NCI-H2107 treated with DMSO at 0.1 percent for 48 hours (cell line): ENCODE measurements at regions not wholly inside any gene's neighbourhood (a gene's known extent, or its start where the extent isn't known, plus 50 kb on each side); places are given as distances from the start of the nearest gene placed in this dataset.
"Not testable (repeated sequence)": the region's sequence is repeated elsewhere in the genome, so short reads cannot be mapped to it uniquely, and the experiment has no call there.

Experiments
- DNase-seq: peaks from one replicate; lab custom pipeline; 2025; ENCODE audit not compliant: unreplicated experiment; lab: John Stamatoyannopoulos, UW

GRCh38 chr6:135644394-135644793 is 146.9 kb upstream of the AHI1 start:
- DNase-seq: no peak

- DNase-seq: no peak
Measured at GRCh38 chr6:135647521-135647920, 150.0 kb upstream of the AHI1 start.

DNA sequence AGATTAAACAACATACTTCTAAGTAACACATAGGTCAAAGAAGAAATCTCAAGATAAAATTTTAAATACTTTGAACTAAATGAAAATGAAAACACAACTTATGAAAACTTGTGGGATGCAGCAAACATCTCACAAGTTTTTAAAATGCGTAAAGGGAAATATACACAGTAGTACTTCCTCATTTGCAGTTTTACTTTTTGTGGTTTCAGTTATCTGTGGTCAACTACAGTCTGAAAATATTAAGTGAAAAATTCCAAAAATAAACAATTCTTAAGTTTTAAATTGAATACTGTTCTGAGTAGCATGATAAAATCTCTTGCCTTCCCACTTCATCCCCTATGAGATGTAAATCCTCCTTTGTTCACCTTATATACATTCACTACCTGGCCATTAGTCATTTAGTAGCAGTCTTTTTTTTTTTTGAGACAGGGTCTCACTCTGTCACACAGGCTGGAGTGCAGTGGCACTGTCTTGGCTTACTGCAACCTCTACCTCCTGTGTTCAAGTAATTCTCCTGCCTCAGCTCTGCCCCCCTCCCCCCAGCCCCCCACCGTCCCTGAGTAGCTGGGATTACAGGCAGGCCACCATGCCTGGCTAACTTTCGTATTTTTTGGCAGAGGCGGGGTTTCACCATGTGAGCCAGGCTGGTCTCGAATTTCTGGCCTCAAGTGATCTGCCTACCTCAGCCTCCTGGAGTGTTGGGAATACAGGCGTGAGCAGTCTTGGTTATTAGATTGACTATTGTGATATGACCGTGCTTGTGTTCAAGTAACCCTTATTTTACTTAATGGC is 154.6 kb upstream of the AHI1 start:
- DNase-seq: no peak

DNA sequence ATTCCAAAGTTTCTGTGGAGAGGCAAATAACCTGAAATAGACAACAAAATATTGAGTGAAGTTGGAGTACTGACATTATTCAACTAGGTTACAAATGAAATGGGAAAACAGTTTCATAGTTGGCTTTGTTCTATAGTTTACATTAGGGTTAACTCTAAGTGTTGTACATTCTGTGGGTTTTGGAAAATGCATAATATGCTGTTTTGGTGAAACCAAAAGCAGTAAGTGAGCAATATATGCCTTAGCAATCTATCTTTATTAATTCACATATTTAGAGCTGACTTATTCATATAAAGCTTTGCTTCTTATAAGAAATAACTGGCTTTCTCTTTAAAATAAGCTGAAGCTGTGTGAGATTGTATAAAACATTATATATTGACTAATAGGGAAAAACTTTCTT is 157.5 kb upstream of the AHI1 start:
- DNase-seq: no peak

DNA sequence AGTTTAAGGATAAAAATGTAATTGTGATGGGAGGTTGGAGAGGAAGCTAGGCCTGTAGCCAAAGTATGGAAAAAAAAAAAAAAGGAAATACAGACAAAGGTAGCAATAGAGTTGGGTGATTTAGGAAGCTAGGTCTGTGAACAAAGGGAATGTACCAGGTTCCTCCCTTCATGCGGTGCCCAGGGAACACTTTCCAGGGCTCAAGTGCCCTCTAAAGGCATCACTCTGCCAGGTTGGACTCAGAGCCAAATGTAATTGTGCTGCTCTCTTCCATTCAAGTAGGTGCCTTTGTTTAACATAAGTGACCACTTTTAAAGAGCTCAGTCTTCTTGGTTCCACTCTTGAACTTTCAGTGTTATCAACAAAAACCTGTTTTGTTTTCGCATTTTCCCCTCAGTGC is 159.7 kb upstream of the AHI1 start:
- peak; percentile 91 for DNase-seq

DNA sequence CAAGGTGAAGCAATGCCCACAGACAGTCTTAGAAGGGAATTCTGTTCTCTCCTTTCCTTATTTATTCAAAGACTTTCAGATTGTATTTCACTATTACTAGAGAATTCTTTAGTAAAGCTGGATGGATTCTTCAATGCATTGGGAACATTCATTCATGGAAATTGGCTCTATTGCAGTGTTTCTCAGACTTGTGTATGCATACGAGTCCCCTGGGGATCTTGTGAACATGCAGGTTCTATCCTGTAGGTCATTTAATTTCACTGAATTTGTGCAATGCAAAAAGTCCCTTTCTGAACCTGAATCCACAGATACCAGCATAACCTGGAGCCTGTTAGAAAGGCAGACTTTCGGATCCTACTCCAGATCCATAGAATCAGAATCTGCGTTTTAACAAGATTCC is 160.9 kb upstream of the AHI1 start:
- no peak for DNase-seq

DNA sequence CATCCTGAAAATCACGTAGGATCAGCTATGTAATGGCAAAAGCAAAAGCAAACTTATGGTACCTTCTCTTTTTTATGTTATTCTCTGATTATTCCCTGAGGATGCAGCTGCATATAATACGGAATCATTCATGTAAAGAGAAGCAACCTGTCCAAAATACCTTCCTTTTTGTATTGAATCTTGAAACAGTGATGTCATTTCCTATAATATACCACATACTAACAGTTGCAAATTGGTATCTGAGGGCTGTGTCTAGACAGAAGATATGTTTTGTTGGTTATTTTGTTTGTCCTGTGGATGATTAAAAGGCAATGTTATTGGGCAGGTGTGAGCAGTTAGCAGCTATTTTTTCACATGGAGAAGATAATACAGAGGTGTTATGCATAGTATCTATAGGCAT is 161.4 kb upstream of the AHI1 start:
- no peak for DNase-seq

- no peak for DNase-seq
Measured at GRCh38 chr6:135664527-135664926, 167.0 kb upstream of the AHI1 start.

DNA sequence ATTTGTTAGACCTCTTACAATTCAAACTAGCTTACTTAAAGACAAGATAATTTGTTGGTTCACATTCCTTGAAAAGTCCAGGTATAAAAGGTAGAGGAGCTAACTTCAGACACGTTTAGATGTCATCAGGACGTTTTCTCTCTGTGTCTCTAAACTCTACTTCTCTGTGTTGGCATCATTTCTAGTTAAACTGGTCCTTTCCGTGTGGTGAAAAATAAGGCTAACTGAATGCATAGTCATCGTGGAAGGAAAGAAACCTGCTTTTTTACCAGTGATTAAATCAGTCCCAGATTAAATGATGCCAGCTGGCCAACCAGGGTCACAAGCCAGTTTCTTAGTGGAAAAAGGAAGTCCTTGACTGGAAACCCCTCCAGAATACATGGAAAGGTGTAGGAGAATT is 168.4 kb upstream of the AHI1 start:
- no peak for DNase-seq

GRCh38 chr6:135667691-135668455 is 170.3 kb upstream of the AHI1 start:
- peak; percentile 62 for DNase-seq

DNA sequence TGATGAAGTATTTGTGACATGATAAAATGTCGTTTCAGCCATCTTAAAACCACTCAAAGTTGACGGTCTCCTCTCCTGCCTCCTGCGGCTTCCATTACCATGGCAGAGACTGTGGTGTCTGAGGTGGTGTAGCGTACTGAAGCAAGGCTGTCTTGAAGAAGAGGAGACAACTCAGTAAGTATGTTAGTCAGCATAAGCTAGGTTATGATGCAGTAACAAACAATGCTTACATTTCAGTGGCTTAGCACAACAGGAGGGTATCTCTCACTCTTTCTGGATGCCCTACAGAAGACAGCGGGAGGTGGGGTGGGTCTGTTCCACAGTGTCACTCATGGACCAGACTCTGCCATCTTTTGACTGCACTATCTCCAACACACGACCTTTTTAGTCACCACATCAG is 174.7 kb upstream of the AHI1 start:
- DNase-seq: no peak

DNA sequence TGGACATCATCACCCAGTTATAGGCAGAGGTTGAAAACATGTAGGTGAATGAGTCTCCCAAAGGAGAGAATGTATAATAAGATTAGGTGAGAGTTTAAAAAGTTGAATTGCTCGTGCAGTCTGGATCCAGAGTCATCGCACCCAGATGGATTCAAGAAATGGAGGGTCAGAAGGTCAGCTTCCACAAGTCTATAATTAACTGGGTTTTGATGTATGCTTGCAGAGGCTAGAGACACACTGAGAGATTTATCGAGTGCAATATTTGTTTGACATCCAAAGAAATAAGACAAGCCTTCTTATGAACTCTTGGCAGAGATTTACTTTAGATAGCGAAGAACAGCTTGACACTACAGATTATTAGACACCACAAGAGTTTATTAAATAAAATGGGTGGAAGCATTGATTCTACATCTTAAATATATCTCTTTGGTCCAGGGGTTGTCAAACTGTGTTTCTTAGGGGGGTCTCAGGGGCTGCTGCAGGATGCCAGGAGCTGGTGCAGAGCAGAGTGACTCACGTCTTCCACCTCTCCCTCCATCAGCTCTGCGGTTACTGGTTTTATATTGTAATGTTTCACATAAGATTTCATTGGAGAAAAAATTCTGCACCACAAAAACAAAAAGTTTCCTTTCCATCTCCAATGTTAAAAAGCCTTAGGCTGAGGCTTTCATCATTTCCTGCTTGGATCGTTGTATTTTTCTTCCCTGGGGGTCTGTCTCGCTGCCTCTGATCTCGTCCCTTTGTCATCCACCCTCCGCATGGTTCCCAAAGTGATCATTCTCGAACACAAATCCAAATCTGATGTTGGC is 176.2 kb upstream of the AHI1 start:
- DNase-seq: no peak

- DNase-seq: no peak
Measured at GRCh38 chr6:135675026-135675425, 176.5 kb upstream of the PDE7B start.

DNA sequence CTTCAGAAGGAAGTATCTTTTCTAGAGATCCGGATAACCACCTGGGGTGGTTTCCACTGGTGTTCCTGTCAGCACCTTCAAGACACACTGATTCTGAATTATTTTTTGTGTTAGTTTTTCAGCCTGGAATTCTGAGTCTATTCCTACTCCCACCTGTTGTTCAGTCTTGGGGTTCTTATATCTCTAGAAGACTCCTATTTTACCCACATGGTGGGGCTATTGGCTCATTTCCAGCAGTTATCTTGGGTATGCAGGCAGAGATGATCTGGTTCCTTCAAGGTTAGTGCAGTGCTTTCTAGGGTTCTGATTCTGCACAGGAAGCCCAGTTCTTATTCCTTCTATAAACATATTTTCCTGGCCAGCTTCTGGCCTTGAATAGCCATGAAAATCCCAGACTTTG is 175.6 kb upstream of the PDE7B start:
- DNase-seq: peak; percentile 30

GRCh38 chr6:135680964-135681913 is 170.3 kb upstream of the PDE7B start:
- no peak for DNase-seq

DNA sequence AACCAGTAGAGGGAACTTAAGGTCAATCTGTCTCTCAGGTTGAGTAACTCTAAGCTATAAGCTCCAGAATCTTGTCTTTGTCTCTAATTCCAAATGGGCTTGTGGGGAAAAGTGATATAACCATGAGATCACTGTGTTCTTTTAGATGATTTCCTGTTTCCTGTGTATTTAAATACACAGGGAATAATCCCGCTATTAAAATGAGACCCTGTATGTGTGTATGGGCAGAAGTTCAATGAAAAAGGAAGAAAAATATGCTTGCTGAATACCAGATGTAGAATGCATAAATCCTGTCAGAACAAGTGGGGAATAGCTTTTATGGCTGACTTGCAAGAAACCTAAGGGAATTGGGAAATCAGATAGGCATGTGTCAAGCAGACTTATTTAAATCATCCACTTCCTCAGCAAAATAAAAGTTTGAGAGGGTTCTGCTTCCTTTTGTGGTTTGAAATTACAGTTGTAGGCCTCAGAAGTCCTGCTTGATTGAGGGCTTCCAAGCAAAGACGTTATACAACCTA is 164.7 kb upstream of the PDE7B start:
- no peak for DNase-seq

- not testable (repeated sequence) for DNase-seq
Measured at GRCh38 chr6:135688476-135688875, 163.0 kb upstream of the PDE7B start.

- no peak for DNase-seq
Measured at GRCh38 chr6:135692426-135692825, 159.1 kb upstream of the PDE7B start.

- no peak for DNase-seq
Measured at GRCh38 chr6:135693811-135694370, 157.6 kb upstream of the PDE7B start.

GRCh38 chr6:135699705-135700104 is 151.8 kb upstream of the PDE7B start:
- DNase-seq: no peak
